HG02623 (cell line): ENCODE measurements at regions not wholly inside any gene's neighbourhood (a gene's known extent, or its start where the extent isn't known, plus 50 kb on each side); places are given as distances from the start of the nearest gene placed in this dataset.

Experiments used
- ATAC-seq: cut with Tn5 transposase; IDR thresholded peaks from one replicate; pipeline ENCODE4 v1.9.1; 2021; ENCODE audit warnings: moderate library complexity; ENCODE audit not compliant: unreplicated experiment

DNA sequence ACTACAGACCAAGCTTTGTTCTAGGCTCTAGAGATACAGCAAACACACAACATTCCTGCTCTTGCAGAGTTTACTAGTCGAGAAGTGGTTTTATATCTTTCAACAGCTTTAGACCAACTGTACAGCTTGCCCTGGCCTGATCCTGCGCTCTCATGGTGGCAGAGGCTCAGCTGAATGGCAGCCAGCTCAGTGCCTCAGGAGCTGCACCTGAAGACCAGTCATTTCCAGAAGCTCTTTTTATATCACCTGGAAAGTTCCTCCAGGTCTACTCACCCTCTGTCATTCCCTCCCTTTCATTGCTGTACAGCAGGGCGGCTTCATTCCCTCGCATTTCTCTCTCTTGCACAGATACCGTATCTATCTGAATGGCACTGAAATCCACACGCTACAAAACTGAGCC, 319.8 kb downstream of the GATA3 start:
- no peak for ATAC-seq

DNA sequence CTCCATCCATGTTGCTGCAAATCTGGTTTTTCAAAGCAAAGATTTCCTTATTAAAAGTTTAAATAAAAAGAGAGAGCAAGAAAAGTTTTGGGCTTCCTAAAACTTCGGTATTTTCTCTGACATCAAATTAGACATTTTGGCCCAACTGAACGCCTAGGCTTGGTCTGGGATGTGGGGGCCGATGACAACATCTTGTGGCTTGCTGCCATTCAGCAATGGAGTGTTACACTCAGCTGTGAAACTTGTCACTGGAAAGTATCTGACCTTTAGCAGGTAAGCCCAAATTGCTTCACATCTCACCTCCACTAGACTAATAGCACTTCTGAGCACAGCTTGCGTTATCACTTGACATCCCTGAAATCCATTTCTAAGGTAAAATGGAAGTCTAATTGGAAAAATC, 320.6 kb downstream of the GATA3 start:
- no peak for ATAC-seq

DNA sequence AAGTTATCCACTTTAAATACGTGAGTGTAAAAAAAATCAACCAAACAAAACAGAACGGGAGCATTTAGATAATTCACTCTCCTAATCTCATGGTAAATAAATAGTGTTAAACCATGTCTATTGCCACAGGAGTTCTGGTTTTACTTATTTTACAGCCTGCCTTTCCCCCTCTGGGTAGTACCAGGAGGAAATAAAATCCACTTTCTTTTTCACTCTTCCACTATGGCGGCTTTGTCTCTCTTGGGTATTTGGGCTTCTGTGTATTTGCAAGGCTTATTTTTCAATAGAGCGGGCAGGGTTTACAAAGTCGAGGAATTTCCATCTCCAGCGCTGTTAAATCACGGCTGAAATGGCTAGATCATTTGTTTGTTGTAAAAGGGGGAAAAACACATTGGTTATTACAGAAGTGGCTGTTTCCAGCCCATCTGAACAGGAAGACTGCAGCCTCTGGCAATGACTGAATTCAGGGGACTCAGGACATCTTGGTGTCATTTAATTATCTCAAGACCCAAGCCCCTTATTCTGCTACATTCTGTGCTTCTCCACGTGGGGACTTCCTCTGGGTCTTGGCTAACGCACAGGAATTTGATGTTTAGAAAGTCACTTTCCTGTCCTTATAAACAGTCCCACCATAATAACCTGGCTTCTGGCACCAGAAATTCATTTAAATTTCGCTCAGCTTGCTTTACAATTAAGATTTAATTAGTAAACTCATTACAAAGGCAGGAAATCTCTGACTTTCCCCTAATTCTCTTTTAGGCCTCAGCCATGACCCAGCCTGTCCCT, 323.9 kb downstream of the GATA3 start:
- ATAC-seq, result no peak

DNA sequence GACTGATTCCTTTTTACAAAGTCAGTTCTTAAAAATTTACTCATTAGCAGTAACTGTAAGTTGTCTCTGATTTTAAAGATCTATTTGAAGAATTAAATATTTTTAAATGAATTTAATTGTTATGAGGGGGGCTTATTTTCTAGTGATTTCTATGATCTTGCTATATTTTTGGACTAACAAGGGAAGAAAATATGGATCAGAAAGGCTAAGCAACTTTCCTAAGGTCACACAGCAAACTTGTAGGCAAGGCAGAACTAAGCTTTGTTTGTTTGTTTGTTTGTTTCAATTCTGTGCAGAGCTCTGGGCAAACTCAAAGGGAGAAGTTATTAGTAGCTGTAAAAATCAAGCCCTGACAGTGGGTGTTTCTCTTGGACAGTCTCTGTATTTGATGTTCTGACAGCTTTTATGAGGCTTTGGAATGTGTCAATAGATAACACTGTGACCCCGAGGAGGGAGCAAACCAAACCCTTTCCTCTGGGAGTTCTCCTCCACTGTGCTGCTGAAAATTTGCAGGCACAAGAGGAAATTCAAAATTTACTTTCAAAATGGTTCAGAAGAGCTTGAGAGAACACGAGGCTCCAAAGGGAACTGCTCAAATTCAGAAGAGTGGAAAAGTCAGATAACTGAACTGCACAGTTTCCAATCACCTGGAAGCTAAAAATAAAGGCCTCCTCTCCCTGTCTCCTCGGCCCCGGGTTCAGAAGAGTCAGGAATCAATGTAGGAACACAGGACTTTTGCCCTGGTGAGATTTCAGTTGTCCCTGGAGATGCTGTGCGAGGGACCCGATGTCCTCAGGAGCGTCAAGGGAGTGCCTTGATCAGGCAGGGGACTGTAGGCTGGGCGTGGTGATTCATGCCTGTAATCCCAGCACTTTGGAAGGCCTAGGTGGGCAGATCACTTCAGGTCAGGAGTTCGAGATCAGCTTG, 325.7 kb downstream of the GATA3 start:
- ATAC-seq, result no peak

DNA sequence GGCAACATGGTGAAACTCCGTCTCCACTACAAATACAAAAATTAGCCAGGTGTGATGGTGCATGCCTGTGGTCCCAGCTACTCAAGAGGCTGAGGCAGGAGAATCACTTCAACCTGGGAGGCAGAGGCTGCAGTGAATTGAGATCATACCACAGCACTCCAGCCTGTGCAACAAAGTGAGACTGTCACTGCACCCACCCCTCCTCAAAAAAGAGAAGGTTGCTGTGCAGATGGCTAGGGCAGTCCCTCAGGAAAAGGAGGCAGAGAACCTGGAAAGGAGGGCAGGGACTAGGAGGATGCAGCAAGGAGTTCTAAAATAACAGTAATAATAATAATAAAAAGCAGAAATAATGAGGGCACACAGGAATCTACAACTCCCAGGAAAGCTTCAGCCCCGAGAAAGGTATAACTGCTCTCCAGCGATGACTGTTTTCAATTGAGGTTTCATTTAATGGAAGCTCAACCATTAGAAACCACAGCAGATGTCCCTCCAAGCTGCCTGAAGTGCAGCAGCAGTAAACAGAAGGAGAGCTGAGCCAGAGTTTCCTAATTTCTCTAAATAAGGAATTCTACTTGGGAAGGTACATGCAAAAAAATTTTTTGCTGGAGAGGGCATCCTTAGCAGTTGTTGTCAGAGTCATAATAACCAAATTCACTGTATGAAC, 326.5 kb downstream of the GATA3 start:
- ATAC-seq, result no peak

DNA sequence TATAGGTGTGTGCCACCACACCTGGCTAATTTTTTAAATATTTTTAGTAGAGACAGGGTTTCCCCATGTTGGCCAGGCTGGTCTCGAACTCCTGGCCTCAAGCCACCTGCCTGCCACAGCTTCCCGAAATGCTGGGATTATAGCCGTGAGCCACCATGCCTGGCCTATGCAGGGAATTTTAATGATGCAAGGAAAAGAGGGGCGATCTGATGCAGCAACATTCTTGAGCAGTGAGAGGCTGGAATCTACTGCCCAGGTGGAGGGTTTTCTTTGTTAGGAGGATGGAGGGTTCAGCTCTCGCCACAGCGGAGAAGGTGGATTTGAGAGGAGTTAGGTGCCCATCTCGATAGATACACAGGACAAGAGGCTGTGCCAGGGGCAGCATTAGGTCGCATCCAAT, 332.3 kb downstream of the GATA3 start:
- ATAC-seq, result no peak

DNA sequence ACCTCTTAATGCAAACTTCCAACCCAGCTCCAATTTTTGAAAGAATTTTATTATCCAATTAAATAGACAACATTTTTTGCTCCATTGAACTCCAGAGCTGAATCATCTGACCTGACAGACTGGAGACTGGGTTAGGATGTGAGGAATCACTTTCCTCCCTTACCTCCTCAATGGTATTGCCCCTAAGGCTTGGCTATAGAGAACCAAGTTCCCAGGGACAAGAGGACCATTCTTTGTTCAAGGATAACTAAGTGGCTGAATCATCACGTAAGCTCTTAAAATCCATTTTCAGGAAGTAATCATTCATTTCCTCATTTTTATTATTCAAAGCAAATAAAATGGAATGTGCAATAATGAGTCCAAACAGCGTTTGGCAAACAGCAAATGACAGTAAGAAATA, 335.1 kb downstream of the GATA3 start:
- ATAC-seq, result no peak

DNA sequence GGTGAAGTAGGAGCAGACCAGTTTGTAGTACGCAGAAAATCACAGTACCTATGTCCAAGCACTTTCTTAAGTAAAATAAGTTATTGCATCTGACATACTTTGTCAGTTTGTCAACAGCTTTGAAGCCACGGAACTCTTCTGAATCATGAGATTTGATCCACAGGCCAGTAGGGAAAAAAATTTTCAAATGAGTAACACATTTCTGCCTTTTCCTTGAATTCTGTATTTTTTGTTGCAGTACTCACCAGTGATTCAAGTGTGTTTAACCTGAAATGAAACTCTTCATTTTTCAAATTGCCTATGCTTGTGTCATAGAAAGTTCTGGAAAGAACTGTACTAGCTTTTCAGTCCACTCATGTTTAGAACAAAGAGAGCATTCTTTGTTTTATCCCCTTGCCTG, 337.7 kb downstream of the GATA3 start:
- ATAC-seq, result no peak

DNA sequence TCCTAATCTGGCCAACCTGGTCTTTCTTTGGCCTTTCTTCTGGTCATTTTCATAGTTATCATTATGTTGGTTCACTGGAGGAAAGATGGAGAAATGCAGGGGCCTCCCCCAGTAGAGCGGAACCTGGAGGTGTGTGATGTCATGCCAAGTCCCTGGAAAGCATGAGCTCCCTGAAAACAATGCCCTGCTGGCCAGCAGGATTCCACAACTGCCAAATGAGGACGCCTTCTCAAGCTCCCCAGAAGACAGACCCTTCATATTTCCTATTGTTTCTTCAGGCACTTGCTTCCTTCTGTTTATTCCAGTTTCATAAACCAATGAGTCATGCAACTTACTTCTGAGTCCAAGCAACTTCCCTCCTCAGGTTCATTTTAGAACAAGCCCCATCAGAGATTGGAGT, 339.0 kb downstream of the GATA3 start:
- ATAC-seq, result no peak

DNA sequence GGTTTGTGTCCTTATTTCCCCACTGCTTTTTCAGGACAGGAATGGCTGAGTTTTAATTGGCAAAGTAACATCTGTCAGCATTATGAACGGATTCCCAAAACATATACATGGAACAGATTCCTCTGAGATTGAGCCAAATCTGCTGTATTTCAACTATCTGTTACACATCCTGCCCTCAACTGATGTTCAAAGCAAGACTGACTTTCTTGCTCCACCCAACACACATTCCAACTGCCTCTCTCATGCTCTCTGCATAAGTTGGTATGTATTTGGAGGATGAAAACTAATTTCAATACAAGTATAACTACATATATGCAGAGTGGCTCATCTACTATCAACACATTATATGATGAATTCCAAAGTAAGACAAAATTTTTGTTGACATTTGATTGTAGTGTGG, 342.2 kb downstream of the GATA3 start:
- no peak for ATAC-seq

DNA sequence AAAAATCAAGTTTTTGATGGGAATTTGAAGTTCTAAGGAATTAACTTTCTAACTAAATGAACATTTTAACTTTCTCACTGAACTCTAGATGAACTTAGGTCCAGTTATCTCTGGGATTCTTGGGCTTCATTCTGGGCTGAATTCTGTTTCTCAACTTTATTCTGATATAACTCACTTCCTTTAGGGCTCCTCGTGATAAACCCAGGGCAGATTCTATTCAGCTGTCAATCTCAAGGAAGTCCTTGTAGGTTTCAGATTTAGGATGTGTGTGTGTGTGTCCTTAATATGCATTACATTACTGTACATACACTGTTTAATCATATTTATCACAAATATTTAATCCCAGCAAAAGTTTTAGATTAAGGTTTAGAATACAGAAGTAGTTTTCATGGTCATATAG, 344.3 kb downstream of the GATA3 start:
- ATAC-seq, result no peak

DNA sequence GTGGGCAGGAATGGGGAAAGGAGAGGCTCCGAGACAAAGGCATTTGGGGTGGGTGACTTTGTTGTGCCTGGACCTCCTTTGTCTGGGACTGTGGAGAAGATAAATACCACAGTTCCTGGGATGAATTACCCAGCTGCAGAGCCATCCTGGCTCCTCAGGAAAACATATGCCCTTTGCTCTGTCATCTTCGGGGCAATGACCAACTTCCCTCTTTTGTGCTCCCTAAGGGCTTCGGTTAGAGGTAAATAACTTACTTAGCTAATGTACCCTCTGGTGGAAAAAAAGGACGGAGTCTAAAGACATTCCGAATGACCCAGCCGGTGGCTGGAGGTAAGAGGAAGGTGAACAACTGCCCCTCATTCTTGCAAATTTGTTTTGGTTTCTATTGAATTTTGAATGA, 345.7 kb downstream of the GATA3 start:
- ATAC-seq, result no peak

DNA sequence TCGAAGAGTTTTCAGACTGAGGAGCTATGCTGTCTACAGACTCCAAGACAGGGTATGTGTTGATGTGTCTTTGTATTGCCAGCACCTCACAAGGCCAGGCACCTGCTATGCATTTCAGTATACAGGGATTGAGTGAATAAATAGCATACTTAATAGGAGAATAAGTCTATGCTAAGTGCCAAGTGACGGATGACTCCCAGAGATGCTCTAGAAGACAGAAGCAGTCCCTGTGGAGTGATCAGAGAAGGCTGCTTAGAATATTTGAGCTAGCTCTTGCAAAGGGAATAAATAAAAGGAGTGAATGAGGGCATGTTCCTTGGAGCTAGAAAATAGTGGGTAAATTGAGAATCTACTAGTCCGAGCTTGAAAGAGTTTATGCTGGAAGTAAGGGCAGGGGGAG, 346.4 kb downstream of the GATA3 start:
- ATAC-seq, result no peak

DNA sequence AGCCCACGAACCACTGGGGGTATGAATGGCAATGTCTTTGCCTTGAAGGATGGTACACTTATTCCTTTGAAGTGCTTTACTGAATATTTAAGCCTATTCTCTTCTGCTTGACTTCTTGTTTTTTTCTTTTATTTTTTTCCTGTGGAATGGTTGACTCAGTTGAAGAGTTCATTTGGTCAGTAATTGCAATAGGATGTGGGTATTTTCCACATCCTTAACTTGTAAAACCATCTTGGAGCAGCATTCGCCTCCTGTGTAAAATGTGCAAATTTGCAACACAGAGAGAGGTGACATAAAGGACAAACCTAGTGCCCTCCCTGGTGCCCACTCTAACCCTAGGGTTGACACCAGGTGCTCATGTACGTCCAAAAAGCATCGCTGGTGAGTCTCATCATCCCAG, 347.0 kb downstream of the GATA3 start:
- no peak for ATAC-seq

DNA sequence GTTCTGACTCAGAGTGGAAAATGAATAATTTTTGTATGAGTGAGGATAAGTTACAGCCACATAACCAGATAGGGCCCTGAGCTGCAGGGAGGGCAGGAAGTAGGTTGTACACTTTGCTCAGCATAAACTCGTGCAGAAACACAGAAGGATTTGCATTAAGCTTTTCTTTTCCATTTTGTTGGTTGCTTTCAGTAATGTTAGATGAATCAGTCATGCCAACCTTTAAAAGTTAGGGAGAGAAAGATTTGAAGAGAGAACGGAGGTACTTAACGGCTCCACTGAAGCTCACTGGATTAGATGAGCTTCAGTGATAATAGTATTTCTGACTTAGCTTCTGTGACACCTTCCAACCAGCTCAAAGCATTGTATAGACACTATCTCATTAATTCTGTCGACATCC, 348.1 kb downstream of the GATA3 start:
- ATAC-seq, result no peak

DNA sequence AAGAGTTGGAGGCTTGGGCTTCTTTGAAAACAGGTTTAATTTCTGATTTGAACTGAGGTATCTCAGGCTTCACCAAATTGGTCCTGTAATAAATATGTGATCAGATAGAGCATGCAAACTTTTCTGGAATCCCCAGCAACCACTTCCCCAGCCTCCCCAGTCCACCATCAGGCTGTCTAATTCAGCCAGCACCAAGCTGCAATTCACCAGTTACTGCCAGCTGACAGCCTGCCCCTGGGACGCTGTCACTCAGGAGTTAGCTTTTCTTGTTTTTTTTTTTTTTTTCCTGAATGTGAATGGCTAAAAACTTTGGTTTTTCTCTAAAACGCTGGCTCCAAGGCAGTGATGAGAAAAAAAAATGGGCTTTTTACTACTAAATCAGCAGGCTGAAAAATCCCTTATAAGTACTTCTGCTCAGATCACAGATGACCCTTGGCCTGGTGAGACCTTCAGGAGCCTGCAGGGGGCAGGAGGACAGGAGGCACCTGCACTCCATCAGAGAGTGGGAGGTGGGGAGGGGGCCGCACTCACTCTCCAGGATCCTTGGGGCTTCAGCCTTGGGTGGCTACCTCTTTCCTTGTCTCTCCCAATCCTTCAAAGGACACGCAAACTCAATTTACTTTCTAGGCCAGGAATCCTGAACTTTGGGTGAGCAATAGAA, 349.4 kb downstream of the GATA3 start:
- no peak for ATAC-seq

DNA sequence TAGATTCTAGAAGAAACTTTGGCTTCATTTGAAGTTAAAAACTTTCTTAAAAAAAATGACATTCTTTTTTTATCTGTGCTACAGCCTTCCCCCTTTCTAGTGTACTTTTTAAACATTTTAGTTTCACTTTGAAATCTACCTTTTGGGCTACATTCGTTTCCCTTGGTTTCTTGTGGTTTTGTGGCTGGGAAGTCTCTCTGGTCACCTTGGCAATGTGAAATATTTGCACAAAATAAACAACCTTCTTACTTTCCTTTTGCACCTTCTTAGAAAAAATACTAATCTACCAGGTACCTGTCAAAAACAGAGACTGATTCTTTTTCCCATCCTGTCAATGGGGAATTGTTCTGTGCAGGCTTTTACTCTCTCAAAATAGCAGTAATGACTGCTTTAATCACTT, 350.2 kb downstream of the GATA3 start:
- peak; percentile 55 for ATAC-seq

DNA sequence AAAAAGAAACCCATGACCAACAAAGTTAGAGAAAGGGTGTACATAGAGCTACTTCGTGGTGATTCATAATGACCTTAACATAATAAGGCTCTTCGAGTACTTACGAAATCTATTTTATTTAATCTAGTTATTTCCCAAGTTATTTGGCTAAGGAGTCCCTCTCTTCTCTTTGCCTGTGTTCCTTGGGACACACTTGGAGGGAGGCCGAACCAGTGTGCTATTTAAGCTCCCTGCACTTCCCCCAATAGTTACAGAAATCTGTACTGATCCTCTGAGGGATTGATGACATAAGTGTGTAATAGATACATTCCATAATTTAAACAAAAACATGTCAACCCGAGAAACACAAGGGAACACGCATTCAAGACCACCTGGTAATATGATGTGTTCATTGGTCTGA, 351.1 kb downstream of the GATA3 start:
- no peak for ATAC-seq

DNA sequence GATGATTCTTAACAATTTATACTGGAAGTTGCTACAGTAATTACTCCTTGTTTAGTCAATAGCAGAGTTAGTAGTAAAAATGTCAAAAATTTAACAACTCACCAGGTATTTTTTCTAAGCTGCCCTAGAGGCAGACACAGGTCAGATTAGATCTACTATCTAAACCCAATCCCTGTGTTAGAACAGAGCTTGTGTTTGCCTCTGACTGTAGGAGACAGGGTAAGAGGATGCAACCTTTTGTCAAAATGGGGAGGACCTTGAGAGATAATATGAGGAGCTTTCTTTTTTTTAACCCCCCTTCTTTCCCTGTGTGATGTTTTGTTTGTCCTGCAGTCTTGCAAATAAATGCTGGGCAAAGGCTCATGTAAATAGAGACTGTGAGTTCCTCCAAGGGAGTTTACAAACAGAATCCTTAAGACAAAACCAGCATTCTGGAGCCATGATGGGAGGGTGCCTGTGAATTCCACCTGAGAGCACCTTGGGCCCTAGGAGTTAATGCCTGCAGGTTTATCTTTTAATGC, 353.1 kb downstream of the GATA3 start:
- ATAC-seq, result no peak

DNA sequence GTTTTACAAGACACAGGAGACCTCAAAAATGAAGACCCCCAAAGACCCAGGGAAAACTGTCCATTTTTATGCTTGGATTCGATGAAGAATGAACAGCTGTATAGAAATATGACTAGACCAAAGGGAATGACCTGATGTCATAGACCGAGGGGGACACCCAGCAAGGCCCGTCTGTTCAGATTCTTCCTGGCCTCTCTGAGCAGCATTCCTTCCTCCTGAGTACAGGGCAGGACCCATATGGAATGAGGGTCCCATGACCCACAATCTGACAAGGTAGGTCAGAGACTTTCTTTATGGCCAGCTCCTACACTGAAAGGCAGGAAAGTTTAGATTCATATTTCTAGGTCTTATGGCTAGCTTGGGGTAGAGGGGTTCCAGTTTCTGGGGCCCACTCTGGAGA, 356.0 kb downstream of the GATA3 start:
- no peak for ATAC-seq

DNA sequence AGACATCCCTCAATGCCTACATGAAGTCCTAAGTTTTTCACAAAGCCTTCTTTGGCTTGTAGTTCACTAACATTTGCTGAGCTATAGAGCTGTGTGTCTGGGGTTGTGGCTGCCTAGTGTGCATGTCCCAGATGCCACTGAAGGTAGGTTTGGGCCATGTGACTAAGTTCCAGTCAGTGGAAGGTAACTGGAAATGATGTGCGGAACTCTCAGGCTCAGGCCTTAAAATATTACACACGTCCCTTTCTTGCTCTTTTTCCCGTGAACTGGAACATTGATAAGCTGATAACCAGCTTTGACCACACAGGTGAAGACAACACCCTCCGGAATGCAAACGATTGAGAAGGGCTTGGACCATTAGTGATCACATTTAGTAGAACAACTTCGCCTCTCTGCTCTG, 358.1 kb downstream of the GATA3 start:
- ATAC-seq, result no peak
